CD4-positive, alpha-beta memory T cell (primary cell): ENCODE measurements at regions not wholly inside any gene's neighbourhood (a gene's known extent, or its start where the extent isn't known, plus 50 kb on each side); places are given as distances from the start of the nearest gene placed in this dataset.

Experiments
- CTCF ChIA-PET: fragments of 350-600 bp; sonication (Branson Sonifier 250); formaldehyde crosslinking; loops from one replicate; lab custom pipeline; 2021; ENCODE audit warnings: inconsistent platforms; ENCODE audit not compliant: partially characterized antibody; lab: Charles Lee
- POLR2A ChIA-PET: fragments of 350-600 bp; sonication (Branson Sonifier 250); formaldehyde crosslinking; loops from one replicate; lab custom pipeline; 2021; ENCODE audit not compliant: partially characterized antibody; lab: Charles Lee
- DNase-seq, 5 donors: peaks; one replicate each; pipeline versions ENCODE4 v3.0.0 to v3.0.0-alpha.2; 2020 to 2022; ENCODE audit warnings: mixed read lengths in 1 of 5
- H3K27ac ChIP-seq: one replicate; pipeline ENCODE4 v1.7.0; 2013; ENCODE audit warnings: low read depth, low read length
- H3K27me3 ChIP-seq: 2 replicates; pipeline ENCODE4 v1.7.0; 2013; ENCODE audit warnings: mild to moderate bottlenecking, low read length, moderate library complexity; ENCODE audit not compliant: insufficient read depth
- H3K36me3 ChIP-seq: 2 replicates; pipeline ENCODE4 v1.7.0; 2013; ENCODE audit warnings: mild to moderate bottlenecking, low read length, moderate library complexity; ENCODE audit not compliant: insufficient read depth
- H3K4me1 ChIP-seq: 2 replicates; pipeline ENCODE4 v1.7.0; 2013; ENCODE audit warnings: mild to moderate bottlenecking, low read length, moderate library complexity; ENCODE audit not compliant: insufficient read depth
- H3K4me3 ChIP-seq, 2 donors: one replicate each; pipeline ENCODE4 v1.7.0; 2013; ENCODE audit warnings: low read length in 2 of 2, mild to moderate bottlenecking in 1 of 2
- H3K9me3 ChIP-seq, 2 donors: one replicate each; pipeline ENCODE4 v1.7.0; 2013; ENCODE audit warnings: low read length in 2 of 2, control low read depth in 1 of 2; ENCODE audit not compliant: control insufficient read depth in 1 of 2
- H3K27ac Mint-ChIP-seq, 7 donors: one replicate each; pipeline ENCODE4 v1.8.0; 2020 to 2021; ENCODE audit warnings: mixed read lengths in 7 of 7, mild to moderate bottlenecking in 6 of 7, inconsistent platforms in 3 of 7, moderate library complexity in 3 of 7
- H3K27me3 Mint-ChIP-seq, 2 donors: one replicate each; pipeline ENCODE4 v1.8.0; 2020 to 2021; ENCODE audit warnings: mixed read lengths in 2 of 2
- H3K36me3 Mint-ChIP-seq, 2 donors: one replicate each; pipeline ENCODE4 v1.8.0; 2020 to 2021; ENCODE audit warnings: mixed read lengths in 2 of 2, inconsistent platforms in 1 of 2, mild to moderate bottlenecking in 1 of 2
- H3K4me1 Mint-ChIP-seq, 4 donors: one replicate each; pipeline ENCODE4 v1.8.0; 2020 to 2021; ENCODE audit warnings: mixed read lengths in 4 of 4, mild to moderate bottlenecking in 1 of 4
- H3K4me3 Mint-ChIP-seq, 8 donors: one replicate each; pipeline ENCODE4 v1.8.0; 2020 to 2021; ENCODE audit warnings: mixed read lengths in 8 of 8, mild to moderate bottlenecking in 7 of 8, moderate library complexity in 6 of 8, inconsistent platforms in 3 of 8
- H3K9me3 Mint-ChIP-seq, 8 donors: one replicate each; pipeline ENCODE4 v1.8.0; 2020 to 2021; ENCODE audit warnings: mixed read lengths in 8 of 8, mild to moderate bottlenecking in 5 of 8, inconsistent platforms in 3 of 8, moderate library complexity in 1 of 8
- intact Hi-C: fragments of 100-400 bp; cut with micrococcal nuclease; formaldehyde crosslinking; loops from one replicate; pipeline ENCODE4 v1.15.1; 2023

DNA sequence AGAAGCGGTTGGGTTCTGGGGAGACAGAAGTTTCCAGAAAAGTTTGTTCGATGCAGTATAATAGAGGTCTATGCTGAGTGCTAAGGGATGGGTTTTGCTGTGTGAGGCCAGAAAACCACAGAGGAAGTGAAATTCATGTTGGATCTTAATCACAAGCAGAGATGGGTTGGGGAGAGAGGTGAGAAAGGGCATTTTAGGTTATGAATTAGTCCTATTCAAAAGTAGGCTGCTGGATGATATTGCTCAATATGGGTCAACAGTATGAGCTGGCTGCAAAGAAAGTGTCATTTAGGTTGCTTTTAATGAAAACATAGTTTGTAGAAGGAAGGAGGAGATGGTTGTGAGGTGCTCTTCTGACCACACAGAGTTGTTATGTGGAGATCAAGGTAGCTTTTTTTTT is 118.8 kb upstream of the LHCGR start:
- H3K27me3 ChIP-seq = no peaks in the 10 kb centered on the region
- peaks cover 0 to 3% (median 0%) of the 10 kb centered on the region in 8 donors for H3K9me3 Mint-ChIP-seq
- ChIA-PET CTCF (no interaction called here), POLR2A (no interaction called here)
- H3K9me3 ChIP-seq = no peaks in the 10 kb centered on the region
- DNase-seq = no peak
- no peaks in the 10 kb centered on the region for H3K27me3 Mint-ChIP-seq
- H3K36me3 ChIP-seq = no peaks in the 10 kb centered on the region
- H3K36me3 Mint-ChIP-seq = no peaks in the 10 kb centered on the region
- intact Hi-C loops = no loop called here
- no peaks in the 10 kb centered on the region for H3K4me1 Mint-ChIP-seq
- H3K4me1 ChIP-seq = no peaks in the 10 kb centered on the region
- H3K27ac ChIP-seq = no peak overlapping the region
- no peak overlapping the region for H3K27ac Mint-ChIP-seq
- no peak overlapping the region for H3K4me3 ChIP-seq
- no peak overlapping the region for H3K4me3 Mint-ChIP-seq

DNA sequence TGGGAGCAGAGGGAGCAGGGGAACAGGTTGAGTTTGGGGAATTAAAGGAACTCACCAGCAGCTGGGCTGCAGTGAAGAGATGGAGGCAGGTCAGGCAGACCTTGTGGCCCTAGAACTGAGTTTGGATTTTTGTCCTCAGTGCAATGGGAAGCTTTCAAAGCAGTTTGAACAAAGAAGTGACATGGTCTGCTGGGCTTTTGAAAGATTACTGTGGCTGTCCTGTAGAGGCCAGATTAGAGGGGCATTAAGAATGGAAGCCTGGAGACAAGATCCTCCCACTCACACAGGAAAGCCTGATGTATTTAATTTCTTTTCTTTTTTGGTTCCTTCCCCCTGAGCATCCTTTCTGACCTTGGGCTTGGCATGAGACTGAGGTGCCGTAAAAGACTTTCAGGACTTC is 118.1 kb upstream of the LHCGR start:
- Mint-ChIP-seq H3K4me1 (no peaks in the 10 kb centered on the region), H3K9me3 (peaks cover 0 to 3% (median 0%) of the 10 kb centered on the region in 8 donors), H3K36me3 (no peaks in the 10 kb centered on the region), H3K4me3 (no peak overlapping the region), H3K27ac (no peak overlapping the region), H3K27me3 (no peaks in the 10 kb centered on the region)
- ChIA-PET CTCF (no interaction called here), POLR2A (no interaction called here)
- Histone ChIP-seq H3K4me1 (no peaks in the 10 kb centered on the region), H3K27me3 (no peaks in the 10 kb centered on the region), H3K36me3 (no peaks in the 10 kb centered on the region), H3K4me3 (no peak overlapping the region), H3K27ac (no peak overlapping the region), H3K9me3 (no peaks in the 10 kb centered on the region)
- no peak for DNase-seq
- intact Hi-C loops = no loop called here

DNA sequence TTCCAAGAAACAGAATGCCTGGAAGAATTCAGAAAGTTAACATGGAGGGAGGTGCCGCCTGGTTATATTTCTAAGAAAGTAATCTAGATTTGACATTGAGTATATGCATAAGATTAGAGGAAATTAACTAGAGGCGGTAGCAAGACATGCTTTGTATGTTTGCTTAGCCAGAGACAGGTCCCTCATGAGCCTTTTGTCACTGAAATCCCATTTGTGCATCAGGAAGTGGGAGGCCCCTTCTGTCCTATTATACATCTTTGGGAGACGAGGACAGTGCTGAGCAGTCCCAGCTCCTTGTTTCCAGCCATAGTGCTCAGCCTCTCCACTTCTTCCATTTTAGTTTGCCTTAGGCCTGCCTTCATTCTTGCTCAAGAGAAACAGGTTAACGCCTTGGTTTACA is 115.4 kb upstream of the LHCGR start:
- Mint-ChIP-seq H3K27me3 (peaks cover 0 to 2% of the 10 kb centered on the region in 2 donors), H3K4me1 (no peaks in the 10 kb centered on the region), H3K9me3 (no peaks in the 10 kb centered on the region), H3K27ac (no peak overlapping the region), H3K4me3 (no peak overlapping the region), H3K36me3 (no peaks in the 10 kb centered on the region)
- POLR2A ChIA-PET = no interaction called here
- H3K9me3 ChIP-seq = no peaks in the 10 kb centered on the region
- no peak overlapping the region for H3K27ac ChIP-seq
- H3K36me3 ChIP-seq = no peaks in the 10 kb centered on the region
- H3K27me3 ChIP-seq = no peaks in the 10 kb centered on the region
- CTCF ChIA-PET = no interaction called here
- no peak for DNase-seq
- intact Hi-C loops = no loop called here
- no peak overlapping the region for H3K4me3 ChIP-seq
- no peaks in the 10 kb centered on the region for H3K4me1 ChIP-seq

DNA sequence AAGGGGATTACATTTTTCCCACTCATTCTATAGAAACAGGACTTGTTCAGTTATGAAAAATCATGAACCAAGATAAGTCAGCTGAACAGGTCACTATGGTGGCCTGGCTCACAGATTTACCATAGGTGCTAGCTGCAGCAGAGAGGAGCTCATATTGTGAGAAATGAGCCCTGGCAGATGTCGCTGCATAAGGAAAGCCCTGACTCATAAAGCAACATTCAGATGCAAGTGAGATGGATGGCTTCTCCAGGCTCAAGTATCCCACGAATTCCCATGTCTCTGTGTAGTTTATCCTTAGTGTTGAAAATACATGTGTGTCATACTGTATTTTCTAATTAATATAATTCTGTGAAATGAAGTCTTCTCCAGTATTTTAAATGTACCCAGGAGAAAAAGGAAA is 115.0 kb upstream of the LHCGR start:
- no peak overlapping the region for H3K4me3 Mint-ChIP-seq
- Histone ChIP-seq H3K27ac (no peak overlapping the region), H3K27me3 (no peaks in the 10 kb centered on the region), H3K9me3 (no peaks in the 10 kb centered on the region), H3K4me3 (no peak overlapping the region), H3K4me1 (no peaks in the 10 kb centered on the region), H3K36me3 (no peaks in the 10 kb centered on the region)
- H3K27ac Mint-ChIP-seq = no peak overlapping the region
- POLR2A ChIA-PET = no interaction called here
- H3K9me3 Mint-ChIP-seq = no peaks in the 10 kb centered on the region
- CTCF ChIA-PET = no interaction called here
- DNase-seq = no peak
- H3K27me3 Mint-ChIP-seq = peaks cover 0 to 2% of the 10 kb centered on the region in 2 donors
- H3K4me1 Mint-ChIP-seq = no peaks in the 10 kb centered on the region
- intact Hi-C loops = no loop called here
- no peaks in the 10 kb centered on the region for H3K36me3 Mint-ChIP-seq

DNA sequence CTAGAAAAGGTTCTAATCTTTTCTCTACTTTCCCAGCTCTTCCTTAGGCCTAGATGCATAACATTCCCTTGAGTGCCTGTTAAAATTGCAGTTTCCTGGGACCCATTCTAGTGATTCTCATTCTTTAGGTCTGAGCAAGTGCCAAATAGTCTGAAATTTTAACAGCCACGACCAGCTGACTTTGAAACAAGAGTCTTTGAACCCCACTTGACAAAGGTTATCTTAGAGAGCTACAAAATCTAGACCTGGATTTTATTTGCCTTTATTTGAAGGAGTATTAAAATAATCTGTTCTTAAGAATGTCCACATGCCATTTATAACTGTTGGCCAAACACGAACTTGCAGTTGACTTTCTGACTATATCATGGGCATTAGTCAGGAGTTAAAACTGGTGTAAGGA is 110.2 kb upstream of the LHCGR start:
- Mint-ChIP-seq H3K9me3 (no peaks in the 10 kb centered on the region), H3K27me3 (peaks cover 2% of the 10 kb centered on the region in 2 donors), H3K4me1 (no peaks in the 10 kb centered on the region), H3K27ac (no peak overlapping the region), H3K4me3 (no peak overlapping the region), H3K36me3 (no peaks in the 10 kb centered on the region)
- Histone ChIP-seq H3K4me1 (no peaks in the 10 kb centered on the region), H3K9me3 (no peaks in the 10 kb centered on the region), H3K4me3 (no peak overlapping the region), H3K36me3 (no peaks in the 10 kb centered on the region), H3K27me3 (no peaks in the 10 kb centered on the region), H3K27ac (no peak overlapping the region)
- CTCF ChIA-PET = no interaction called here
- POLR2A ChIA-PET = no interaction called here
- intact Hi-C loops = no loop called here
- DNase-seq = no peak

DNA sequence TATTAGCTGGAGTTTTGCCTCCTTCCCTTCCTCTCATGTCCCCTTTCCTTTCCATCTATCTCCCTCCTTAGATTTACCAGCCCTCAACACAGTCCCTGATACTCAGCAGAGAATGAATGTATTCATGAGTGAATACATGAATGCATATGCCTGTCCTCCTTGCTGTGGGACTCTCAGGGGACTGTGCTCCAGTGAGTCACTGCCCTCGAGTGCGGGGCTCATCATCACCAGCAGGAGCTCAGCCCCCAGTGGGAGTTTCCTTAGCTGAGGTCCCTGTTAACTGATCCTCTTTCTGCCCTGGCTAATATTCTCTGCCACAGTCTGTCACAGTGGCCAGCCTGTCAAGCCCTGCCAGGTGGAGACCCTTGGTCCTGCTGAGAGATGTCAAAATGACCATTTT is 104.9 kb upstream of the LHCGR start:
- Histone ChIP-seq H3K9me3 (no peaks in the 10 kb centered on the region), H3K36me3 (no peaks in the 10 kb centered on the region), H3K4me1 (no peaks in the 10 kb centered on the region), H3K4me3 (no peak overlapping the region), H3K27ac (no peak overlapping the region), H3K27me3 (no peaks in the 10 kb centered on the region)
- H3K4me1 Mint-ChIP-seq = peaks cover 0 to 1% (median 0%) of the 10 kb centered on the region in 4 donors
- peaks cover 0 to 5% (median 2%) of the 10 kb centered on the region in 8 donors for H3K9me3 Mint-ChIP-seq
- POLR2A ChIA-PET = no interaction called here
- intact Hi-C loops = no loop called here
- no peak for DNase-seq
- H3K36me3 Mint-ChIP-seq = no peaks in the 10 kb centered on the region
- H3K4me3 Mint-ChIP-seq = no peak overlapping the region
- CTCF ChIA-PET = no interaction called here
- peaks cover 2 to 5% of the 10 kb centered on the region in 2 donors for H3K27me3 Mint-ChIP-seq
- no peak overlapping the region for H3K27ac Mint-ChIP-seq

DNA sequence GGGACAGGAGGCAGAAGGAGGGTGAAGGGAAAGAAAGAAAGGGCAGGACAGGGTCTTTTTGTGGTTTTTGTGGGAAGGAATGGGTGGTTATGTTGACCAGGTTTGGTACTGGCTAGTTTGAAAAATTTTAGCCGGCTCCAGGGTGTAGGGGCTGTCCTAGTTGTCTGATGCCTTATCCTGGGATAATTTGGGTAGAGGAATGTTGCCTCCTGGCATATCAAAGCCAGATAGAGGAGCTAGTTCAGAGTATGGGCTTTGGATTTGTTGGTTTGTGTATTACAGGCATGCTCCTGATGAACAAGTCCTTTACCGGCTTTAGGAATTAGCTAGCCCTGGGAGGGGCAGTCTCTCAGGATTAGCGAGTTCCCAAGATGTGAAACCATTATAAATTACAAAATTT is 101.1 kb upstream of the LHCGR start:
- Histone ChIP-seq H3K27ac (no peak overlapping the region), H3K27me3 (no peaks in the 10 kb centered on the region), H3K9me3 (no peaks in the 10 kb centered on the region), H3K36me3 (no peaks in the 10 kb centered on the region), H3K4me3 (no peak overlapping the region), H3K4me1 (no peaks in the 10 kb centered on the region)
- peaks cover 0 to 1% (median 0%) of the 10 kb centered on the region in 4 donors for H3K4me1 Mint-ChIP-seq
- H3K36me3 Mint-ChIP-seq = no peaks in the 10 kb centered on the region
- no peak overlapping the region for H3K4me3 Mint-ChIP-seq
- no peak for DNase-seq
- H3K27me3 Mint-ChIP-seq = peaks cover 0 to 6% of the 10 kb centered on the region in 2 donors
- H3K27ac Mint-ChIP-seq = no peak overlapping the region
- peaks cover 0 to 5% (median 2%) of the 10 kb centered on the region in 8 donors for H3K9me3 Mint-ChIP-seq
- CTCF ChIA-PET = no interaction called here
- intact Hi-C loops = no loop called here
- POLR2A ChIA-PET = no interaction called here

DNA sequence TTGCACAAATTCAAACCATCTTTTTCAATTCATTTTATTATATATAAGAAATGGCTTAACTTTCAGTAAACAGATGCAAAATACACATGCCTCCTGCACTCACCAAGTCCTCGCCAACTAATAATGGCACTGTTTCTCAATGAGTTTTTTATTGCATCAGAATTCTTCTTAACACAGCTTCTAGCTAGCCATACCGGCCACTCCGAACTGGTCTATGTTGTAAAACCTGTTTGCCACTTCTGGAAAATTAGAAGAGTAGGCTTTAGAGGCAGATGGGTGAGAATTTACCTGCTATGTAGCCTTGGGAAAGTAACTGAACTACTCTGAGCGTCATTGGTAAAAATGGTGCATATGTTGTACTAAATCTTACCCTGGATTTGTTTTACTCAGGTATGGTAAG is 100.6 kb upstream of the LHCGR start:
- CTCF ChIA-PET = no interaction called here
- H3K4me1 Mint-ChIP-seq = peaks cover 0 to 1% (median 0%) of the 10 kb centered on the region in 4 donors

More for the DNA sequence above, 100.6 kb upstream of the LHCGR start:
- Histone ChIP-seq H3K27me3 (no peaks in the 10 kb centered on the region), H3K4me1 (no peaks in the 10 kb centered on the region), H3K27ac (no peak overlapping the region), H3K36me3 (no peaks in the 10 kb centered on the region), H3K4me3 (no peak overlapping the region), H3K9me3 (no peaks in the 10 kb centered on the region)
- no peaks in the 10 kb centered on the region for H3K36me3 Mint-ChIP-seq
- H3K9me3 Mint-ChIP-seq = peaks cover 0 to 5% (median 3%) of the 10 kb centered on the region in 8 donors
- no peak overlapping the region for H3K4me3 Mint-ChIP-seq
- no peak overlapping the region for H3K27ac Mint-ChIP-seq
- POLR2A ChIA-PET = no interaction called here
- DNase-seq = no peak
- intact Hi-C loops = no loop called here
- peaks cover 0 to 6% of the 10 kb centered on the region in 2 donors for H3K27me3 Mint-ChIP-seq
